Hepatocyte (in vitro differentiated cells): ENCODE measurements at regions not wholly inside any gene's neighbourhood (a gene's known extent, or its start where the extent isn't known, plus 50 kb on each side); places are given as distances from the start of the nearest gene placed in this dataset.

Experiments
- CTCF ChIP-seq: fragments of 200-600 bp; sonication (generic); IDR thresholded peaks from 2 replicates; pipeline ENCODE4 v1.5.1; 2016; ENCODE audit warnings: antibody characterized with exemption, mild to moderate bottlenecking; ENCODE audit not compliant: poor library complexity
- EZH2 ChIP-seq: fragments of 200-600 bp; sonication (generic); IDR thresholded peaks from 2 replicates; pipeline ENCODE4 v1.6.1; 2016; ENCODE audit warnings: antibody characterized with exemption, mild to moderate bottlenecking, borderline replicate concordance
- EZH2phosphoT487 ChIP-seq: fragments of 200-600 bp; sonication (generic); IDR thresholded peaks from one replicate; pipeline ENCODE4 v1.6.1; 2018; ENCODE audit warnings: antibody characterized with exemption, mild to moderate bottlenecking, low read depth, moderate library complexity; ENCODE audit not compliant: unreplicated experiment, severe bottlenecking

GRCh38 chr10:130432271-130432670, 296.1 kb downstream of the GLRX3 start:
- no peak for TF ChIP-seq EZH2
- TF ChIP-seq CTCF = no peak
- no peak for TF ChIP-seq EZH2phosphoT487
